ENCODE measurements at regions not wholly inside any gene's neighbourhood (a gene's known extent, or its start where the extent isn't known, plus 50 kb on each side); places are given as distances from the start of the nearest gene placed in this dataset.

DNA sequence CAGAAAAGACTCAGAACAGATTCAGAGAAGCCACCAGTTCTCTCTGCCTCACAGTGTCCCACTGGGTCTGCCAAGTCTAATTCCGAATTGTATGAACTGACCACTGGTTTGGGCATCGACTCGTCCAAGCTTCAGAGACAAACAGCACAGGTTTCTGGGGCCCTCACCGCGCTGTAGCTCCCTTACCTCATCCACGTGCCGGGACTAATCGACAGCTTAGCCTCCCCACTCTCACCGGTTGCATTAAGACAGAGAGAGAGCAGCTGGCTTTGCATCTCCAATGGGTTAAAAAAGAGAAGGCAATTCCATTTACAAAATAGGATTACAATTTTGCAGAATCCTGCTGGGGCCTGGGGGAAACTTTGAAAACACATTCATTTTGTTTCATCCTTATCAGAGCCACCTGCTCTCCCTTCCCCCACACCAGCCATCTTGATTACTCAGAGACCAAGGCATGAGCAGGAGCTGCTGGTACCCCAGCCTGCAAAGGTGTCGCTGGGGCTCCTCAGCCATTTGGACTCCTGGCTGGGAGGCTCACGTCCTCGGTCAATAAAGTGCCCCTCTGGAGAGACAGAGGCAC lies 95.3 kb upstream of the RPL38 start:
- no peaks in the 10 kb centered on the region for H3K4me1 Mint-ChIP-seq
- no peak overlapping the region for H3K27ac Mint-ChIP-seq
- no peak overlapping the region for H3K4me3 Mint-ChIP-seq
- H3K27me3 Mint-ChIP-seq: peaks cover 27% of the 10 kb centered on the region
- no peak for ATAC-seq
- no peaks in the 10 kb centered on the region for H3K9me3 Mint-ChIP-seq
- no peaks in the 10 kb centered on the region for H3K36me3 Mint-ChIP-seq

DNA sequence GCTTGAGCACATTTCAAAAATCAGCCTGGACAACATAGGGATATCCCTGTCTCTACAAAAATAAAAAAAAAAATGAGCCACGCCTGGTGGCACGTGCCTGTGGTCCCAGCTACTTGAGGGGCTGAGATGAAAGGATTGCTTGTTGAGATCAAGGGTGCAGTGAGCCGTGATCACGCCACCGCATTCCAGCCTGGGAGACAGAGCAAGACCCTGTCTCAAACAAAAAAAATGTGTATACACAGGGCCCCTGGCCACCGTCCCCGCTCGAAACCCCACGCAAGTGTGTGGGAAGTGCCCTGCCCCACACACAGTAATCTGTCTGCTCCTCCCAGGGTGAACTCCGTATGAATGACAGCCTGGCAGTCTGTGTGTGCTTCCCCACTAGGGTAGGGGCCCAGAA lies 93.0 kb upstream of the RPL38 start:
- H3K27me3 Mint-ChIP-seq: peaks cover 35% of the 10 kb centered on the region
- H3K36me3 Mint-ChIP-seq: no peaks in the 10 kb centered on the region
- H3K4me3 Mint-ChIP-seq: no peak overlapping the region
- H3K27ac Mint-ChIP-seq: no peak overlapping the region
- no peaks in the 10 kb centered on the region for H3K9me3 Mint-ChIP-seq
- H3K4me1 Mint-ChIP-seq: no peaks in the 10 kb centered on the region
- ATAC-seq: no peak

DNA sequence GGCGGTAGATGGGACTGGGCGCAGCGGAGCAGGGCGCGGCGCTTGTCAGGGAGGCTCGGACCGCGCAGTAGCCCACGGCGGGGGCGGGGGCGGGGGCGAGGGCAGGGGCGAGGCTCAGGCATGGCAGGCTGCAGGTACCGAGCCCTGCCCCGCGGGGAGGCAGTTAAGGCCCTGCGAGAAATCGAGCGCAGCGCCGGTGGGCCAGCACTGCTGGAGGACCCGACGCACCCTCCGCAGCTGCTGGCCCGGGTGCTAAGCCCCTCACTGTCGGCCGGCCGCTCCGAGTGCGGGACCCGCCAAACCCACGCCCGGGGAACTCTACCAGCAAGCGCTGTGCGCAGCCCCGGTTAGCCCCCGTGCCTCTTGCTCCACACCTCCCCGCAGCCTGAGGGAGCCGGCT lies 90.2 kb upstream of the RPL38 start:
- peaks cover 48% of the 10 kb centered on the region for H3K27me3 Mint-ChIP-seq
- no peaks in the 10 kb centered on the region for H3K9me3 Mint-ChIP-seq
- no peaks in the 10 kb centered on the region for H3K36me3 Mint-ChIP-seq
- no peaks in the 10 kb centered on the region for H3K4me1 Mint-ChIP-seq
- no peak for ATAC-seq
- H3K4me3 Mint-ChIP-seq: no peak overlapping the region
- no peak overlapping the region for H3K27ac Mint-ChIP-seq

DNA sequence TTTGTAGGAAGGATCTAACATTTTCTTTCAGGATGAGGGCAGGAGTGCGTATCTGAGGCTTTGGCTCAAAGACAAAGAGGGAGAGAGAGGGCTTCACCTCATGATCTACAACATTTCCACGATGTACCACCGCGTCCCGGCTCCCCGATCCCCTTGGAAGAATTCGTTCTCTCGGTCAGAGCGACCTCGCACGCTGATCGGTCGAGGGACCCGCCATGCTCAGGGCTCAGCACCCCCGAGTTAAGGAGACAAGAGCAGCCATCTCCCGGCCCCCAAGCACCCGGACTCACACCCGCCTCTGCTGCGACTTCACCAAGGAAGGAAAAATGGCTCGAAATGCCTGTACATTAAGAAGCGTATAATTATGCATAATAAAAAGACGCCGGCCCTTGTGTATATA lies 89.5 kb upstream of the RPL38 start:
- Mint-ChIP-seq H3K4me1 (no peaks in the 10 kb centered on the region), H3K36me3 (no peaks in the 10 kb centered on the region), H3K27me3 (peaks cover 48% of the 10 kb centered on the region), H3K4me3 (no peak overlapping the region), H3K9me3 (no peaks in the 10 kb centered on the region), H3K27ac (no peak overlapping the region)
- ATAC-seq: no peak

DNA sequence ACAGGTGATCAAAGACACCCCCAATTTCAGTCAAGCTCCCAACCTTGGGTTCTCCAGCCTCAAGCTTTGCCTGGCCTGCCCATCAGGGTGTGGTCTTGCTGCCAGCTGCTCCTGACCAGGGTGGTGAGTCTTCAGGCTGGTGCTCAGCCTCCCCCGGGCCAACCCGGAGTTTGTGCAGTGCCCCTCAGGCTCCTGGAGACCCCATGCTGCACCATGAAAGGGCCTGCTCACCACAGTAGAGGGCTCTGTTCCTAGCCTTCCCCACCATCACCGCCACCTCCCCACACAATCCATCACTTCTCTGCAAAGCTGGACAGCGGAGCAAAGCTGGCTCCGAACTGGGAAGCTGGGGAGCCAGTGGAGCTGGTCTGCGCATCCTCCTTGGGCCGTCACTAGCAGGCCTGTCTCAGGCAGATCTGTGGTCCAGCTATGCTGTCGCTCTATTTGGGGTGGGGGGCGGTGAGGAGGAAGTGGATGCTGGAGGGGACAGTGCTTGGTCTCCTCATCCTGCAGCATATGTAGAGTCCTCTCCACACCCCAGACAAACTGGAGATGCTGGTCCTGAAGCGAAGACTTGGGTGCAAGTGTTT lies 88.5 kb upstream of the RPL38 start:
- no peak for ATAC-seq
- Mint-ChIP-seq H3K9me3 (no peaks in the 10 kb centered on the region), H3K4me3 (no peak overlapping the region), H3K27ac (no peak overlapping the region), H3K4me1 (no peaks in the 10 kb centered on the region), H3K27me3 (peaks cover 48% of the 10 kb centered on the region), H3K36me3 (no peaks in the 10 kb centered on the region)

DNA sequence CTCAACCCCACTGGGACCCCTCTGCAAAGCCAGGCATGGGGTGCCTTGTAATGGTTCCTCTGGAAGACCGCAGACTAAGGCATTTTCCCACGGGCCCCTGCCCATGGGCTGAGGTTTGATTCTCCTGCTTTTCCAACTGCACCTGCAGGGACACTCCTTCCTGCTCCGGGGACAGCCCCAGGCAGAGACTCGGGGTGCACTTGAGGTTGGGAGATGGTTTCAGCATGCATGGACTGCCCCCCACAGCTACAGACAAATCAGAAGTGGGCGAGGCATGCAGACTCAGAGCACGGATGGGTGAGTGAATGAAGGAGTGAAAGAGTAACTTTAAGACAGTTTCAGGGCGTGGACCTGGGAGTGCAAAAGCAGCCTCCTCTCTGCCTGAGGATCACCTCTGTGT lies 87.9 kb upstream of the RPL38 start:
- no peak overlapping the region for H3K27ac Mint-ChIP-seq
- no peaks in the 10 kb centered on the region for H3K36me3 Mint-ChIP-seq
- H3K4me1 Mint-ChIP-seq: no peaks in the 10 kb centered on the region
- H3K4me3 Mint-ChIP-seq: no peak overlapping the region
- no peak for ATAC-seq
- peaks cover 54% of the 10 kb centered on the region for H3K27me3 Mint-ChIP-seq
- H3K9me3 Mint-ChIP-seq: no peaks in the 10 kb centered on the region

DNA sequence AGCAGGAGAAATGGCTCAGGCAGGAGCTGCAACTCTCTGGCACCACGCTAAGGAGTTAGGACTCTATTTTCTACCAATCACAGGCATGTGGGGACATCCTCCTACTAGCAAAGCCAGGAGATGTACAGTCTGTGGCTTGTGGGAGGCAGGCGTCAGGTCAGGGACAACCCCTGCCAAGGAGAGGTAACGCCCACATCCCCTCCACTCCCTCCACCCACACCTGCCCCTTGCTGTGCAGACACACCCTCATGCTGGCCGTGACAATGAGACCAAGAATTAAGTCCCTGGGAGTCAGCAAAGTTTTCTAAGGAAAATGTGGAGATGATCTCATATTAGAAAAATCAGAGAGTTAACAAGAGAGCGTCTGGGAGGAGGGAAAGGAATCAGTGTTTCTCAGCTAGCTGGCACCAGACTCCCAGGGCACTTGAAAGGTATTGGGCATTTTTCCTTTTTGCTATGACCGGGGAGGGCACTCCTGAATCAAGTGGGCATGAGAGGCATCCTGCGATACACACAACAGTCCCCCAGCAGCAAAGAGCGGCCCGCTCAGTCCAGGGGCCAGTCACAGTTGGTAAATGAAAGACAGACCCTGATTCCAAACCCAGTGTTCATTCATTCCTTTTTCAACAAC lies 87.3 kb upstream of the RPL38 start:
- H3K36me3 Mint-ChIP-seq: no peaks in the 10 kb centered on the region
- H3K9me3 Mint-ChIP-seq: no peaks in the 10 kb centered on the region
- peaks cover 60% of the 10 kb centered on the region for H3K27me3 Mint-ChIP-seq
- ATAC-seq: no peak
- no peak overlapping the region for H3K4me3 Mint-ChIP-seq
- H3K27ac Mint-ChIP-seq: no peak overlapping the region
- H3K4me1 Mint-ChIP-seq: no peaks in the 10 kb centered on the region

DNA sequence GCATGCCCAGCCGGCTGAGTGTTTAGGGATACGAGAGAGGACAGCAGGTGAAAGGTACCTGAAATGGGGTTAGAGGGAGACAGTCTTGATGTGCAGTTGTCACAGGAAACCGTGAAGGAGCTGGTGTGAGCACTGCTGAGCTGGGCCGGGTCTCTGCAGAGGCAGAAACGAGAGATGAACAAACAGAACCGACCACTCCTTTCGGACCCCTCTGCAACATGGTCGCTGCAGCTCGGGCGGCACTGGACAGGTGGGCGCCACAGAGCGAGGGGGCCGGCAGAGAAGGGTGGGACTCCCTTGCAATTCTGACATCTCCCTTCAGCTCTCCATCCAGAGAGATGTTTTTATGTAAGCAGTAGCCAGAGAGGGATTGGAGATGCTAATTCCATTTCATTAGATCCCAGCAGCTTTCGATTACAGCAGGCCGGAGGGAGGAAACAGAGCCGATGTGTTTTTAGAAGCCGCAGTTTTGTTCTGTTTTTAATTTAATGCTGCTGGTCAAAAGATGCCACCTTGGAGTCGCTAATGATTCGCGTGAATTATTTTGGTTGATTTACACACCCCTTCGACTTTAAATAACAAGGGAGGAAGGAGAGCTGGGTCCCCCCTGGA lies 86.3 kb upstream of the RPL38 start:
- Mint-ChIP-seq H3K9me3 (peaks cover 3% of the 10 kb centered on the region), H3K36me3 (no peaks in the 10 kb centered on the region), H3K4me1 (no peaks in the 10 kb centered on the region), H3K27me3 (peaks cover 66% of the 10 kb centered on the region), H3K4me3 (no peak overlapping the region), H3K27ac (no peak overlapping the region)
- no peak for ATAC-seq

DNA sequence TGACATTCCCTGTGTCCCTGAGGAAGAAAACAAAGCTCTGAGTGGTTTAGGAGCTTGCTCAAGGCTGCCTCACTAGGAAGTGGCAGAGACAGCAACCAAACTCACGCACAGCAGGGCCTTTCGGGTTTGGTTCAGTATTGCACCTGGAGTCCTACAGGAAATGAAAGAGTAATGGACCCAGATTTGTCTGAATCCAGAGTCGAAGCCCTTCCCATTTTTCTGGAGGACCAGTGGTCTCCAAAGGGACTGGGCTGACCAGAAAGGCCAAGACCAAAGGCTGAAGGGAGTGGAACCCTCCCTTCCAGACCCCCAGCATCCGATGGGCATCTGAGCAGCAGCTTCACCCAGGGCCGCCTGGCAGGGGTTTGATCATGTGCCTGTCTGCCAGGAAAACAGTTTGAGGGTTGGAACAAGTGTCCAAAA lies 85.5 kb upstream of the RPL38 start:
- ATAC-seq: no peak
- peaks cover 74% of the 10 kb centered on the region for H3K27me3 Mint-ChIP-seq
- H3K4me3 Mint-ChIP-seq: no peak overlapping the region
- no peak overlapping the region for H3K27ac Mint-ChIP-seq
- no peaks in the 10 kb centered on the region for H3K36me3 Mint-ChIP-seq
- peaks cover 3% of the 10 kb centered on the region for H3K9me3 Mint-ChIP-seq
- no peaks in the 10 kb centered on the region for H3K4me1 Mint-ChIP-seq

DNA sequence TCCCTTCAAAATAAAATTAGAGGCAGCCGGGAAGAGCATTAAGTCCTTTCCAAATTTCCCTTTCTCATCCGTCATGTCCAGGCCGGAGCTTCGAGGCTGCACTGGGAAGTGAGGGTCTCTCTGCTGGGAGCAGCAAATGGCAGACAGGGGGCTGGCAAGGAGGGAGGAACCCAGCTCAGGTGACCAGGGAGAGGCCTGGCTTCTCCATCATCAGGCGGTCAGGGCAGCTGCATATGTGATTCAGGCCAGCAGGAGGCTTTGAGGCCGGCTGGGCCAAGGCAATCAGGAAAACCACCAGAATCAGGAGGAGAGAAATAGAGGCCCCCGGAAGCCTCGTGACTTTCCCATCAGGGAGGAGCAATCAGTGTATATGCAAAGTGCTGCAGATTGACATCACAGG lies 85.0 kb upstream of the RPL38 start:
- Mint-ChIP-seq H3K4me1 (no peaks in the 10 kb centered on the region), H3K4me3 (no peak overlapping the region), H3K36me3 (no peaks in the 10 kb centered on the region), H3K27ac (no peak overlapping the region), H3K27me3 (peaks cover 79% of the 10 kb centered on the region), H3K9me3 (peaks cover 3% of the 10 kb centered on the region)
- no peak for ATAC-seq

DNA sequence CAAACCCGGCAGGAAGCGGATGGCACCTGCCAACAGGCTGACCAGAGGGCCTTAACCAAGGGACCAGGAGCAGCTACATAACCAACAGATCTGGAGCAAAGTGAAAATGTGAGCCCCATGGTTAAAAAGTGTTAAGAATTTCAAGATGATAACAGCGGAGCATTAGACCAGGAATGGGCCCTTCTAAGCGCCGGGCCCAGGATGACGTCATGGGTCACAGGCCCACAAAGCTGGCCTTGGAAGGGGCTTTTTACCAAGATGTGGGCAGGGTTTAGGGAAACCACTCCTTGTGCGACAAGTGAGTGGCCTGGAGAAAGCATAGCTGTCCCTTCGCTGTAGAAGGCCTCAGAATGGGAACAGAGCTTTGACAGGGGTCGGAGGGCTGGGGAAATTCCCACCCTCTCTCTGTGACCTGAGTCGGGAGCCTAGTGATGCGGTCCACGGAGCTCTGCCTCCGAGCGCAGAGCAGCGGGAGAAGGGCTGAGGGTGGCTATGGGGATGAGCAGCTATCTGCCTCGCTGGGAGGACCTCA lies 84.4 kb upstream of the RPL38 start:
- peaks cover 80% of the 10 kb centered on the region for H3K27me3 Mint-ChIP-seq
- no peaks in the 10 kb centered on the region for H3K4me1 Mint-ChIP-seq
- peaks cover 3% of the 10 kb centered on the region for H3K9me3 Mint-ChIP-seq
- no peak overlapping the region for H3K27ac Mint-ChIP-seq
- no peak for ATAC-seq
- H3K36me3 Mint-ChIP-seq: no peaks in the 10 kb centered on the region
- no peak overlapping the region for H3K4me3 Mint-ChIP-seq

DNA sequence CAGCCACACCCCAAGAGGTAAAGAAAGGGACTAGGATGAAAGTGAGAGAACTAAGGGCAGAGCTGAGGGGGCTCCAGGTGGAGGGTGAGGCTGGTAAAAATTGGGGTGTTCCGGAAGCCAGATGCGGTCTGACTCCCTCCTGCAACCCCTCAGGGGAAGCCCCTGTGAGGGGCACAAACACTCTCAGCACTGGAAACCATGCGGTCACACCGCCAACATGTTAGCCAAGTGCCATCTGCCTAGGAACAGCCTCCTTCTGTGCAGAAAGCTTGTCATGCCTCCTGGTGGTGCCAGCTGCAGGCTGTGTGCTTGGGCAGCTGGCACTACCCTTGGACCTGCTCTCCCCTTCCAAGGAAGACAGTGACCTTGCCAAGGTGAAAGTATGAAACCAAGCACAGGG lies 83.5 kb upstream of the RPL38 start:
- peaks cover 3% of the 10 kb centered on the region for H3K9me3 Mint-ChIP-seq
- H3K27ac Mint-ChIP-seq: no peak overlapping the region
- H3K27me3 Mint-ChIP-seq: peaks cover 81% of the 10 kb centered on the region
- no peaks in the 10 kb centered on the region for H3K36me3 Mint-ChIP-seq
- no peaks in the 10 kb centered on the region for H3K4me1 Mint-ChIP-seq
- H3K4me3 Mint-ChIP-seq: no peak overlapping the region
- ATAC-seq: no peak

DNA sequence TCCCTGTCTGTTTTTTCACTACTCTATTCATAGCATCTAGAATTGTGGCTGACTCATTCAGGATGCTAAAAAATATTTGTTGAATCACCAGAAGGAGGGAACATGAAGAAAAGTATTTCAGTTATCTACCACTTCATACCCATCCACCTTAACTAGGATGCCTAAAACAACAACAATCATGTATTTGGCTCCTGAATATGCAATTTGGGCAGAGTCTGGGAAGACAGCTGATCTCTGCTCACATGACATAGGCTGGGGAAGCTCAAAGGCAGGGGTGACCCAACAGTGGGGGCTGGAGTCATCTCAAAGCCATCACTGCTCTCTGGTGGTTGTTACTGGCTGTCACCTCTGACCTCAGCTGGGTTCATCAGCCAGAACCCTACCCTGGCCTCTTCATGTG lies 80.1 kb upstream of the RPL38 start:
- no peak for ATAC-seq
- no peak overlapping the region for H3K4me3 Mint-ChIP-seq
- peaks cover 3% of the 10 kb centered on the region for H3K9me3 Mint-ChIP-seq
- H3K27ac Mint-ChIP-seq: no peak overlapping the region
- no peaks in the 10 kb centered on the region for H3K4me1 Mint-ChIP-seq
- H3K27me3 Mint-ChIP-seq: peaks cover 78% of the 10 kb centered on the region
- peaks cover 5% of the 10 kb centered on the region for H3K36me3 Mint-ChIP-seq

DNA sequence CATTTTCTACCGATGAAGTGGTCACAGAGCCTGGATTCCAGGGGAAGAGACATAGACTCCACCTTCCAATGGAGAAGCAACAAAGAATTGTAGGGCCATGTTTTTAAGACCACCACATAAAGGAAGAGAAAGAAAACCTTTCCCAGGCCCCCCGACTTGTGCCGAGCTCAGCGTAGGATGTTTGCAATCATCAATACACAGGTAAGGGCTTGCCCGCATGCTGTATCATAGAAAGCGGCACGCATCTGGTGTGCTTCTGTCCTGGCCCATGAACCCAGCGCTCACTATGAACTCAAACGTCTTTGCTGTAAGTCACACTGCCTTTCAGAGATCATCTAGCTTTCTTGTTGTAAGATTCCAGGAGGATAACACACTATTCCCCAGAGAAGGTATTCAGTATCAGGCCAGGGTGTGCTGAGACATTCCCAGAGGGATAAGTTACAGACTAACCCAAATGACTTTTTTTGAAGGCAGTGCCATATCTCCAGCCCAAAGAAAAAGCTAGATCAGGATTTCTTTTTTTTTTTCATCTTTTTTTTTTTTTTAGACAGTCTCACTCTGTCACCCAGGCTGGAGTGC lies 79.5 kb upstream of the RPL38 start:
- peaks cover 3% of the 10 kb centered on the region for H3K9me3 Mint-ChIP-seq
- peaks cover 5% of the 10 kb centered on the region for H3K36me3 Mint-ChIP-seq
- H3K4me3 Mint-ChIP-seq: no peak overlapping the region
- no peak for ATAC-seq
- no peak overlapping the region for H3K27ac Mint-ChIP-seq
- peaks cover 77% of the 10 kb centered on the region for H3K27me3 Mint-ChIP-seq
- no peaks in the 10 kb centered on the region for H3K4me1 Mint-ChIP-seq

DNA sequence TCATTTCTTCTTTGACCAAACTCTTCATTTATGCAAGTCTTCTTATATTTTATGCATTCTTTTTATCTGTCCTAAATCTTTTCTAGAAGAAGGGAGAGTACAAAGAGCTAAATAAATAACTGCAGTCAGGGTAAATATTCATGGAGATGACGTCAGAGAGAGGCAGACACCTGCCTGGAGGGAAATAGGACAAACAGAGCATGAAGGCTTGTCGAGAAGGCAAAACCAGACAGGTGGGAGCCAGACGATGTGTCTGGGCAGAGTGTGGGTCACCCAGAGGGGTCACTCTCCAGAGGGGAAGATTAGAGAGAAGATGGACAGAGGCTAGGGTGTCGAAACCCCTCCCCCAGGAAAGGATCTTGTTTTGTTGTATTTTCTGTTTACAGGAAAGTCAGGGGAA lies 78.3 kb upstream of the RPL38 start:
- Mint-ChIP-seq H3K9me3 (peaks cover 3% of the 10 kb centered on the region), H3K27me3 (peaks cover 67% of the 10 kb centered on the region), H3K27ac (no peak overlapping the region), H3K4me1 (no peaks in the 10 kb centered on the region), H3K36me3 (peaks cover 5% of the 10 kb centered on the region), H3K4me3 (no peak overlapping the region)
- no peak for ATAC-seq
